HCT116 (cell line): ENCODE measurements at regions not wholly inside any gene's neighbourhood (a gene's known extent, or its start where the extent isn't known, plus 50 kb on each side); places are given as distances from the start of the nearest gene placed in this dataset.

ENCODE experiments used
- ATAC-seq: fragments of 200-7000 bp; cut with Tn5 transposase; 2 replicates; pipeline ENCODE4 v1.9.1; 2020; ENCODE audit warnings: mild to moderate bottlenecking, moderate library complexity
- BruUV-seq: library from RNA; stranded (reverse); fragments of 400-500 nt; replicated peaks from 2 replicates; lab custom pipeline; 2021; lab: Mats Ljungman, UMichigan
- CTCF ChIA-PET: fragments of 300-600 bp; sonication (Branson Sonifier 250); formaldehyde crosslinking; loops from one replicate; lab custom pipeline; 2021; ENCODE audit warnings: antibody characterized with exemption; lab: Charles Lee
- POLR2A ChIA-PET: fragments of 300-600, 350-600 bp; sonication (Branson Sonifier 250); formaldehyde crosslinking; loops from one replicate; lab custom pipeline; 2021; ENCODE audit warnings: antibody characterized with exemption; lab: Charles Lee
- RAD21 ChIA-PET, 2 experiments: fragments of 300-600 bp; sonication (Branson Sonifier 250); formaldehyde crosslinking; loops; one replicate each; lab custom pipeline; 2023; ENCODE audit warnings: low total read pairs in 2 of 2; ENCODE audit not compliant: uncharacterized antibody in 2 of 2, unreplicated experiment in 2 of 2, low non-redundant PET in 1 of 2; lab: Charles Lee
- DNase-seq: peaks from one replicate; pipeline ENCODE4 v3.0.0-alpha.2; 2010; ENCODE audit warnings: low read depth, low spot score
- H2AFZ ChIP-seq: fragments of 200-600 bp; shearing (Covaris generic), sonication (generic); 2 replicates; pipeline ENCODE4 v1.6.1; 2017; ENCODE audit warnings: low read depth, mixed run types, mixed read lengths, antibody characterized with exemption, low read length; ENCODE audit not compliant: poor library complexity, severe bottlenecking
- H3K27ac ChIP-seq: 2 replicates; pipeline ENCODE4 v1.5.1; 2012; ENCODE audit warnings: low read depth, low read length
- H3K27me3 ChIP-seq: fragments of 200-600 bp; sonication (generic); 2 replicates; pipeline ENCODE4 v1.6.1; 2016; ENCODE audit warnings: mixed run types, low read length, mixed read lengths; ENCODE audit not compliant: insufficient read depth
- H3K36me3 ChIP-seq, 2 experiments: fragments of 200-500 bp in 1 of 2; fragments of 200-600 bp in 1 of 2; sonication (Bioruptor generic) in 1 of 2; sonication (generic) in 1 of 2; 2 replicates each; pipeline versions ENCODE4 v1.5.1 to v1.6.1; 2014 to 2016; ENCODE audit warnings: low read length in 2 of 2, inconsistent platforms in 1 of 2, mixed read lengths in 1 of 2, mixed run types in 1 of 2; ENCODE audit not compliant: insufficient read depth in 2 of 2, control insufficient read depth in 1 of 2
- H3K4me1 ChIP-seq, 2 experiments: fragments of 200-600 bp in 1 of 2; sonication (generic) in 1 of 2; 2 replicates each; pipeline versions ENCODE4 v1.5.1 to v1.6.1; 2012 to 2017; ENCODE audit warnings: low read length in 2 of 2, inconsistent platforms in 1 of 2, mild to moderate bottlenecking in 1 of 2, mixed read lengths in 1 of 2, mixed run types in 1 of 2, moderate library complexity in 1 of 2; ENCODE audit not compliant: insufficient read depth in 2 of 2, control insufficient read depth in 1 of 2
- H3K4me2 ChIP-seq: fragments of 200-600 bp; sonication (generic); 2 replicates; pipeline ENCODE4 v1.6.1; 2017; ENCODE audit warnings: mixed run types, low read length, mixed read lengths
- H3K4me3 ChIP-seq, 2 experiments: fragments of 200-600 bp in 1 of 2; sonication (generic) in 1 of 2; replicated peaks in 1 of 2; 2 replicates each; pipeline ENCODE4 v1.5.1; 2011 to 2016; ENCODE audit warnings: low read length in 2 of 2, control low read depth in 1 of 2, low read depth in 1 of 2, mild to moderate bottlenecking in 1 of 2, mixed read lengths in 1 of 2, mixed run types in 1 of 2
- H3K79me2 ChIP-seq: fragments of 200-600 bp; sonication (generic); 2 replicates; pipeline ENCODE4 v1.6.1; 2017; ENCODE audit warnings: mild to moderate bottlenecking, mixed run types, low read length, moderate library complexity, mixed read lengths; ENCODE audit not compliant: insufficient read depth
- H3K9ac ChIP-seq: fragments of 200-600 bp; sonication (generic); 2 replicates; pipeline ENCODE4 v1.6.1; 2016; ENCODE audit warnings: low read length, mixed read lengths
- H3K9me2 ChIP-seq: fragments of 200-600 bp; sonication (generic), shearing (Covaris generic); 2 replicates; pipeline ENCODE4 v1.6.1; 2017; ENCODE audit warnings: mixed run types, mild to moderate bottlenecking, moderate library complexity; ENCODE audit not compliant: insufficient read depth
- H3K9me3 ChIP-seq, 2 experiments: fragments of 200-500 bp in 1 of 2; fragments of 200-600 bp in 1 of 2; sonication (Bioruptor generic) in 1 of 2; sonication (generic) in 1 of 2; 2 replicates each; pipeline ENCODE4 v1.6.1; 2014 to 2017; ENCODE audit warnings: low read length in 2 of 2, mixed read lengths in 2 of 2, inconsistent platforms in 1 of 2, low read depth in 1 of 2, mild to moderate bottlenecking in 1 of 2, mixed run types in 1 of 2, moderate library complexity in 1 of 2; ENCODE audit not compliant: control insufficient read depth in 1 of 2, insufficient read depth in 1 of 2
- H4K20me1 ChIP-seq: fragments of 200-600 bp; sonication (generic), shearing (Covaris generic); 2 replicates; pipeline ENCODE4 v1.6.1; 2017; ENCODE audit warnings: mixed run types, mild to moderate bottlenecking, moderate library complexity; ENCODE audit not compliant: insufficient read depth
- CBX3 ChIP-seq: IDR thresholded peaks from 2 replicates; pipeline ENCODE4 v1.6.1; 2012; ENCODE audit warnings: low read depth
- CEBPB ChIP-seq: IDR thresholded peaks from 2 replicates; pipeline ENCODE4 v1.6.1; 2012; ENCODE audit warnings: low read depth
- ELF1 ChIP-seq: IDR thresholded peaks from 2 replicates; pipeline ENCODE4 v1.6.1; 2012; ENCODE audit warnings: low read depth, borderline replicate concordance
- EZH2 ChIP-seq: fragments of 200-600 bp; sonication (generic); IDR thresholded peaks from 2 replicates; pipeline ENCODE4 v1.6.1; 2017; ENCODE audit warnings: antibody characterized with exemption, mixed run types
- EZH2phosphoT487 ChIP-seq: fragments of 200-600 bp; IDR thresholded peaks from 2 replicates; pipeline ENCODE4 v1.6.1; 2018; ENCODE audit warnings: antibody characterized with exemption, borderline replicate concordance
- FOSL1 ChIP-seq: IDR thresholded peaks from 2 replicates; pipeline ENCODE4 v1.6.1; 2012; ENCODE audit warnings: low read depth
- JUND ChIP-seq: IDR thresholded peaks from 2 replicates; pipeline ENCODE4 v1.6.1; 2012
- MAX ChIP-seq: IDR thresholded peaks from 2 replicates; pipeline ENCODE4 v1.6.1; 2012
- POLR2AphosphoS5 ChIP-seq: IDR thresholded peaks from 2 replicates; pipeline ENCODE4 v1.6.1; 2011; ENCODE audit warnings: mild to moderate bottlenecking, low read depth, low read length, moderate library complexity
- RAD21 ChIP-seq: IDR thresholded peaks from 2 replicates; pipeline ENCODE4 v1.6.1; 2012; ENCODE audit warnings: low read depth, mild to moderate bottlenecking
- SIN3A ChIP-seq: IDR thresholded peaks from 2 replicates; pipeline ENCODE4 v1.6.1; 2012; ENCODE audit warnings: low read depth
- SP1 ChIP-seq: IDR thresholded peaks from 2 replicates; pipeline ENCODE4 v1.6.1; 2012; ENCODE audit warnings: low read depth
- SRF ChIP-seq: IDR thresholded peaks from 2 replicates; pipeline ENCODE4 v1.6.1; 2012; ENCODE audit warnings: low read depth
- TCF7L2 ChIP-seq: IDR thresholded peaks from 2 replicates; pipeline ENCODE4 v1.7.0; 2011; ENCODE audit warnings: borderline replicate concordance, inconsistent platforms; ENCODE audit not compliant: insufficient read depth, insufficient read length; ENCODE audit errors: extremely low read depth
- YY1 ChIP-seq: IDR thresholded peaks from 2 replicates; pipeline ENCODE4 v1.6.1; 2011; ENCODE audit warnings: low read length, low read depth, moderate library complexity, mild to moderate bottlenecking; ENCODE audit not compliant: insufficient replicate concordance; ENCODE audit errors: extremely low read depth
- ZFX ChIP-seq: fragments of 450-650 bp; IDR thresholded peaks from 2 replicates; pipeline ENCODE4 v1.6.1; 2017
- ZNF274 ChIP-seq: fragments of 200-500 bp; sonication (Bioruptor generic); IDR thresholded peaks from 2 replicates; pipeline ENCODE4 v1.6.1; 2014; ENCODE audit warnings: mild to moderate bottlenecking, low read depth, low read length, inconsistent platforms
- intact Hi-C: fragments of 100-400 bp; cut with micrococcal nuclease; formaldehyde crosslinking; loops from 2 replicates; pipeline ENCODE4 v1.10.0; 2022
- TF ChIP-seq, protein P1 (sequence below): IDR thresholded peaks from 2 replicates; pipeline ENCODE4 v1.6.1; 2012; ENCODE audit warnings: low read depth
- TF ChIP-seq, protein P2 (sequence below): IDR thresholded peaks from 2 replicates; pipeline ENCODE4 v1.6.1; 2012

DNA sequence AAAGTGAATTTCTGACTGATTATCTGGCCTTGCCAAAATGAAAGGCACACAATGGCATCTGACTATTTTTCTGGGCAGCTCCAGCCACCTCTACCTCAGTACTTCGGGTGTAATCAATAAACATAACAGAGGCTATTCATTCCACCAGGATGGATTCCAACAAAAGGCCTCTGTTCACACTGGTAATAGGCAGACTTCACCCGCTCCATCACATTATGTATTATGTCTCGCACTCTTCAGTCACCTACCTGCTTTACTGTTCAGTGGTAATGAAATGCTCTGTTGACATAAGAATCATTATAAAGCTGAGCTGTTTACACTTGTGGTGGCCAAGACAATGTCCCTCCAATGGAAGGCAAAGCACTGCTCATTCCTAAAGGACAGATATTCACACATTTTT is 1333.7 kb upstream of the WWC1 start:
- intact Hi-C loops, result no loop called here
- Histone ChIP-seq H3K27me3 (no peaks in the 10 kb centered on the region), H3K4me2 (no peak overlapping the region), H3K9me3 (peaks cover 2 to 13% of the 10 kb centered on the region in 2 experiments; a peak in 2 of 4 replicates), H3K9ac (no peak overlapping the region), H2AFZ (no peak overlapping the region), H4K20me1 (no peaks in the 10 kb centered on the region), H3K27ac (no peak overlapping the region), H3K36me3 (no peaks in the 10 kb centered on the region), H3K9me2 (no peaks in the 10 kb centered on the region), H3K4me1 (no peaks in the 10 kb centered on the region), H3K79me2 (no peaks in the 10 kb centered on the region), H3K4me3 (no peak overlapping the region)
- ChIA-PET RAD21 (no interaction called here), CTCF (no interaction called here), POLR2A (no interaction called here)
- TF ChIP-seq, protein P1, sequence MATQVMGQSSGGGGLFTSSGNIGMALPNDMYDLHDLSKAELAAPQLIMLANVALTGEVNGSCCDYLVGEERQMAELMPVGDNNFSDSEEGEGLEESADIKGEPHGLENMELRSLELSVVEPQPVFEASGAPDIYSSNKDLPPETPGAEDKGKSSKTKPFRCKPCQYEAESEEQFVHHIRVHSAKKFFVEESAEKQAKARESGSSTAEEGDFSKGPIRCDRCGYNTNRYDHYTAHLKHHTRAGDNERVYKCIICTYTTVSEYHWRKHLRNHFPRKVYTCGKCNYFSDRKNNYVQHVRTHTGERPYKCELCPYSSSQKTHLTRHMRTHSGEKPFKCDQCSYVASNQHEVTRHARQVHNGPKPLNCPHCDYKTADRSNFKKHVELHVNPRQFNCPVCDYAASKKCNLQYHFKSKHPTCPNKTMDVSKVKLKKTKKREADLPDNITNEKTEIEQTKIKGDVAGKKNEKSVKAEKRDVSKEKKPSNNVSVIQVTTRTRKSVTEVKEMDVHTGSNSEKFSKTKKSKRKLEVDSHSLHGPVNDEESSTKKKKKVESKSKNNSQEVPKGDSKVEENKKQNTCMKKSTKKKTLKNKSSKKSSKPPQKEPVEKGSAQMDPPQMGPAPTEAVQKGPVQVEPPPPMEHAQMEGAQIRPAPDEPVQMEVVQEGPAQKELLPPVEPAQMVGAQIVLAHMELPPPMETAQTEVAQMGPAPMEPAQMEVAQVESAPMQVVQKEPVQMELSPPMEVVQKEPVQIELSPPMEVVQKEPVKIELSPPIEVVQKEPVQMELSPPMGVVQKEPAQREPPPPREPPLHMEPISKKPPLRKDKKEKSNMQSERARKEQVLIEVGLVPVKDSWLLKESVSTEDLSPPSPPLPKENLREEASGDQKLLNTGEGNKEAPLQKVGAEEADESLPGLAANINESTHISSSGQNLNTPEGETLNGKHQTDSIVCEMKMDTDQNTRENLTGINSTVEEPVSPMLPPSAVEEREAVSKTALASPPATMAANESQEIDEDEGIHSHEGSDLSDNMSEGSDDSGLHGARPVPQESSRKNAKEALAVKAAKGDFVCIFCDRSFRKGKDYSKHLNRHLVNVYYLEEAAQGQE, result no peak
- TF ChIP-seq SP1 (no peak), POLR2AphosphoS5 (no peak), SIN3A (no peak), EZH2 (no peak), RAD21 (no peak), JUND (no peak), YY1 (no peak), MAX (no peak), CBX3 (no peak), ZFX (no peak), CEBPB (no peak), SRF (no peak), TCF7L2 (no peak), ELF1 (no peak), ZNF274 (no peak), FOSL1 (no peak), EZH2phosphoT487 (no peak)
- TF ChIP-seq, protein P2, sequence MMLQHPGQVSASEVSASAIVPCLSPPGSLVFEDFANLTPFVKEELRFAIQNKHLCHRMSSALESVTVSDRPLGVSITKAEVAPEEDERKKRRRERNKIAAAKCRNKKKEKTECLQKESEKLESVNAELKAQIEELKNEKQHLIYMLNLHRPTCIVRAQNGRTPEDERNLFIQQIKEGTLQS, result no peak
- BruUV-seq, result no TSS peak
- DNase-seq (no peak), ATAC-seq (no peak)
